ENCODE measurements at regions not wholly inside any gene's neighbourhood (a gene's known extent, or its start where the extent isn't known, plus 50 kb on each side); places are given as distances from the start of the nearest gene placed in this dataset.
A peak's percentile ranks its signal among the peaks of the same experiment; 100 is the strongest.

- Histone ChIP-seq H3K9me3 (ENCODE audit: low read depth) (no peaks in the 10 kb centered on the region), H3K4me1 (ENCODE audit: insufficient read depth) (peaks cover 25% of the 10 kb centered on the region), H3K27me3 (replicated peaks; ENCODE audit: insufficient read depth) (no peaks in the 10 kb centered on the region), H3F3A (ENCODE audit: insufficient read depth) (no peaks in the 10 kb centered on the region), H3K79me2 (ENCODE audit: insufficient read depth) (no peaks in the 10 kb centered on the region), H3K4me3 (no peak overlapping the region), H4K20me1 (ENCODE audit: insufficient read depth) (no peaks in the 10 kb centered on the region), H3K4me2 (ENCODE audit: unreplicated experiment) (peak overlapping the region; percentile 62), H3K27ac (no peak overlapping the region), H3K9ac (no peak overlapping the region), H3K9me2 (ENCODE audit: insufficient read depth) (no peaks in the 10 kb centered on the region), H2AFZ (peak overlapping the region; percentile 46), H3K36me3 (ENCODE audit: low read depth) (no peaks in the 10 kb centered on the region)
- TF ChIP-seq EZH2 (IDR thresholded peaks at IDR 0.05; ENCODE audit: insufficient read depth, poor library complexity, severe bottlenecking) (no peak), EZH2phosphoT487 (IDR thresholded peaks at IDR 0.05; ENCODE audit: insufficient read depth, low read depth) (no peak)
- in situ Hi-C loops (cut with MboI): no loop called here
- peak; percentile 68 for DNase-seq
- WGBS, 2 experiments (ENCODE audit: low coverage in 1 of 2, low lambda C conversion rate in 2 of 2, missing lambda C conversion rate in 2 of 2): 2% methylated on average over 2 of the region's 2 CpGs
Observed at GRCh38 chr4:115360431-115360830, 247.0 kb upstream of the NDST4 start.

GRCh38 chr4:115357776-115358175 lies 244.4 kb upstream of the NDST4 start:
- Histone ChIP-seq H3K9me2 (ENCODE audit: insufficient read depth) (no peaks in the 10 kb centered on the region), H3K36me3 (ENCODE audit: low read depth) (no peaks in the 10 kb centered on the region), H3K4me1 (ENCODE audit: insufficient read depth) (peaks cover 25% of the 10 kb centered on the region), H3K9ac (no peak overlapping the region), H3K27ac (no peak overlapping the region), H3K4me3 (no peak overlapping the region), H3K27me3 (replicated peaks; ENCODE audit: insufficient read depth) (no peaks in the 10 kb centered on the region), H3F3A (ENCODE audit: insufficient read depth) (no peaks in the 10 kb centered on the region), H3K4me2 (ENCODE audit: unreplicated experiment) (no peak overlapping the region), H3K9me3 (ENCODE audit: low read depth) (no peaks in the 10 kb centered on the region), H2AFZ (no peak overlapping the region), H4K20me1 (ENCODE audit: insufficient read depth) (no peaks in the 10 kb centered on the region), H3K79me2 (ENCODE audit: insufficient read depth) (no peaks in the 10 kb centered on the region)
- in situ Hi-C loops (cut with MboI): no loop called here
- no peak for DNase-seq
- no peak for TF ChIP-seq EZH2 (IDR thresholded peaks at IDR 0.05; ENCODE audit: insufficient read depth, poor library complexity, severe bottlenecking)
- no peak for TF ChIP-seq EZH2phosphoT487 (IDR thresholded peaks at IDR 0.05; ENCODE audit: insufficient read depth, low read depth)

- TF ChIP-seq EZH2phosphoT487 (IDR thresholded peaks at IDR 0.05; ENCODE audit: insufficient read depth, low read depth): no peak
- no peak for TF ChIP-seq EZH2 (IDR thresholded peaks at IDR 0.05; ENCODE audit: insufficient read depth, poor library complexity, severe bottlenecking)
- Histone ChIP-seq H4K20me1 (ENCODE audit: insufficient read depth) (no peaks in the 10 kb centered on the region), H3K4me1 (ENCODE audit: insufficient read depth) (peaks cover 13% of the 10 kb centered on the region), H3K9ac (no peak overlapping the region), H3K79me2 (ENCODE audit: insufficient read depth) (no peaks in the 10 kb centered on the region), H3K4me2 (ENCODE audit: unreplicated experiment) (no peak overlapping the region), H3K27ac (no peak overlapping the region), H3K4me3 (no peak overlapping the region), H3F3A (ENCODE audit: insufficient read depth) (no peaks in the 10 kb centered on the region), H3K9me2 (ENCODE audit: insufficient read depth) (no peaks in the 10 kb centered on the region), H3K36me3 (ENCODE audit: low read depth) (no peaks in the 10 kb centered on the region), H3K27me3 (replicated peaks; ENCODE audit: insufficient read depth) (no peaks in the 10 kb centered on the region), H2AFZ (no peak overlapping the region), H3K9me3 (ENCODE audit: low read depth) (no peaks in the 10 kb centered on the region)
- no peak for DNase-seq
- in situ Hi-C loops (cut with MboI): no loop called here
- 78 to 80% methylated on average over 5 of the region's 5 CpGs for WGBS, 2 experiments (ENCODE audit: low coverage in 1 of 2, low lambda C conversion rate in 2 of 2, missing lambda C conversion rate in 2 of 2)
Observed at GRCh38 chr4:115356176-115356575, 242.8 kb upstream of the NDST4 start.

GRCh38 chr4:115355329-115355728 lies 241.9 kb upstream of the NDST4 start:
- Histone ChIP-seq H3K27me3 (replicated peaks; ENCODE audit: insufficient read depth) (no peaks in the 10 kb centered on the region), H3K36me3 (ENCODE audit: low read depth) (no peaks in the 10 kb centered on the region), H3F3A (ENCODE audit: insufficient read depth) (no peaks in the 10 kb centered on the region), H2AFZ (no peak overlapping the region), H3K27ac (no peak overlapping the region), H3K4me3 (no peak overlapping the region), H3K79me2 (ENCODE audit: insufficient read depth) (no peaks in the 10 kb centered on the region), H3K9me3 (ENCODE audit: low read depth) (no peaks in the 10 kb centered on the region), H3K9ac (no peak overlapping the region), H3K4me2 (ENCODE audit: unreplicated experiment) (no peak overlapping the region), H3K9me2 (ENCODE audit: insufficient read depth) (no peaks in the 10 kb centered on the region), H3K4me1 (ENCODE audit: insufficient read depth) (peaks cover 4% of the 10 kb centered on the region), H4K20me1 (ENCODE audit: insufficient read depth) (no peaks in the 10 kb centered on the region)
- in situ Hi-C loops (cut with MboI): no loop called here
- no peak for DNase-seq
- no peak for TF ChIP-seq EZH2phosphoT487 (IDR thresholded peaks at IDR 0.05; ENCODE audit: insufficient read depth, low read depth)
- WGBS, 2 experiments (ENCODE audit: low coverage in 1 of 2, low lambda C conversion rate in 2 of 2, missing lambda C conversion rate in 2 of 2): 60 to 74% methylated on average over 3 of the region's 3 CpGs

GRCh38 chr4:115353370-115353769 lies 239.9 kb upstream of the NDST4 start:
- no peaks in the 10 kb centered on the region for H3K4me1 ChIP-seq (ENCODE audit: insufficient read depth)
- WGBS, 2 experiments (ENCODE audit: low coverage in 1 of 2, low lambda C conversion rate in 2 of 2, missing lambda C conversion rate in 2 of 2): 30 to 43% methylated on average over 1 of the region's 1 CpG
- H3K9ac ChIP-seq: no peak overlapping the region
- H3K4me3 ChIP-seq: no peak overlapping the region
- in situ Hi-C loops (cut with MboI): no loop called here
- no peak for TF ChIP-seq EZH2phosphoT487 (IDR thresholded peaks at IDR 0.05; ENCODE audit: insufficient read depth, low read depth)
- H4K20me1 ChIP-seq (ENCODE audit: insufficient read depth): no peaks in the 10 kb centered on the region
- H3K4me2 ChIP-seq (ENCODE audit: unreplicated experiment): no peak overlapping the region
- DNase-seq: no peak
- H3K9me3 ChIP-seq (ENCODE audit: low read depth): no peaks in the 10 kb centered on the region
- no peak overlapping the region for H2AFZ ChIP-seq
- H3K27me3 ChIP-seq (replicated peaks; ENCODE audit: insufficient read depth): no peaks in the 10 kb centered on the region
- H3K27ac ChIP-seq: no peak overlapping the region
- H3K79me2 ChIP-seq (ENCODE audit: insufficient read depth): no peaks in the 10 kb centered on the region
- H3K36me3 ChIP-seq (ENCODE audit: low read depth): no peaks in the 10 kb centered on the region
- no peaks in the 10 kb centered on the region for H3K9me2 ChIP-seq (ENCODE audit: insufficient read depth)
- H3F3A ChIP-seq (ENCODE audit: insufficient read depth): no peaks in the 10 kb centered on the region

Measured in GM23248 (cell line).